A673 (cell line): ENCODE measurements at regions not wholly inside any gene's neighbourhood (a gene's known extent, or its start where the extent isn't known, plus 50 kb on each side); places are given as distances from the start of the nearest gene placed in this dataset.
"Not testable (repeated sequence)": the region's sequence is repeated elsewhere in the genome, so short reads cannot be mapped to it uniquely, and the experiment has no call there.

Experiments
- BruUV-seq: library from RNA; stranded (reverse); fragments of 400-500 nt; replicated peaks from 2 replicates; lab custom pipeline; 2021; lab: Mats Ljungman, UMichigan
- CTCF ChIA-PET: fragments of 300-600 bp; sonication (Branson Sonifier 250); formaldehyde crosslinking; loops from one replicate; lab custom pipeline; 2022; ENCODE audit warnings: antibody characterized with exemption; lab: Charles Lee
- POLR2A ChIA-PET: fragments of 300-600 bp; sonication (Branson Sonifier 250); formaldehyde crosslinking; loops from one replicate; lab custom pipeline; 2022; ENCODE audit warnings: antibody characterized with exemption; ENCODE audit not compliant: low non-redundant PET; lab: Charles Lee
- DNase-seq: peaks from one replicate; pipeline ENCODE4 v3.0.0-alpha.2; 2015; ENCODE audit warnings: low spot score
- H3K27ac ChIP-seq: fragments of 200-600 bp; sonication (generic); 2 replicates; pipeline ENCODE4 v1.5.1; 2016; ENCODE audit warnings: mixed run types, low read depth, mild to moderate bottlenecking, mixed read lengths, antibody characterized with exemption, low read length; ENCODE audit not compliant: poor library complexity, severe bottlenecking
- H3K27me3 ChIP-seq: fragments of 200-600 bp; sonication (generic); replicated peaks from 2 replicates; pipeline ENCODE4 v1.6.1; 2017; ENCODE audit warnings: mixed run types, low read depth, mild to moderate bottlenecking, mixed read lengths, antibody characterized with exemption, low read length; ENCODE audit not compliant: insufficient read depth, poor library complexity
- H3K36me3 ChIP-seq: fragments of 200-600 bp; sonication (generic); 2 replicates; pipeline ENCODE4 v1.6.1; 2016; ENCODE audit warnings: mixed run types, mild to moderate bottlenecking, mixed read lengths, antibody characterized with exemption, low read length; ENCODE audit not compliant: insufficient read depth, poor library complexity, severe bottlenecking
- H3K4me1 ChIP-seq: fragments of 200-600 bp; sonication (generic); 2 replicates; pipeline ENCODE4 v1.6.1; 2017; ENCODE audit warnings: mixed run types, mild to moderate bottlenecking, mixed read lengths, antibody characterized with exemption, low read length; ENCODE audit not compliant: insufficient read depth, poor library complexity, severe bottlenecking
- H3K4me3 ChIP-seq: fragments of 200-600 bp; sonication (generic); 2 replicates; pipeline ENCODE4 v1.5.1; 2016; ENCODE audit warnings: low read depth, mixed run types, mild to moderate bottlenecking, mixed read lengths, low read length; ENCODE audit not compliant: poor library complexity, severe bottlenecking
- H3K9me3 ChIP-seq: fragments of 200-600 bp; sonication (generic); 2 replicates; pipeline ENCODE4 v1.6.1; 2016; ENCODE audit warnings: mixed run types, low read depth, mild to moderate bottlenecking, mixed read lengths, antibody characterized with exemption, low read length; ENCODE audit not compliant: poor library complexity, severe bottlenecking
- intact Hi-C: fragments of 100-400 bp; cut with micrococcal nuclease; formaldehyde crosslinking; loops from one replicate; pipeline ENCODE4 v1.10.0; 2022; ENCODE audit not compliant: unreplicated experiment

GRCh38 chr9:64101504-64101903 lies 1183.5 kb downstream of the FOXD4L5 start:
- not testable (repeated sequence) for BruUV-seq, H3K36me3 ChIP-seq, H3K27me3 ChIP-seq

GRCh38 chr9:64100571-64101155 lies 1184.3 kb downstream of the FOXD4L5 start:
- DNase-seq, H3K4me3 ChIP-seq, H3K27me3 ChIP-seq, BruUV-seq, POLR2A ChIA-PET, H3K36me3 ChIP-seq, H3K27ac ChIP-seq, H3K4me1 ChIP-seq, intact Hi-C loops, CTCF ChIA-PET, H3K9me3 ChIP-seq: not testable (repeated sequence)

More at GRCh38 chr9:64101504-64101903, 1183.5 kb downstream of the FOXD4L5 start:
- POLR2A ChIA-PET, H3K9me3 ChIP-seq, H3K4me3 ChIP-seq, H3K4me1 ChIP-seq, DNase-seq, intact Hi-C loops, CTCF ChIA-PET, H3K27ac ChIP-seq: not testable (repeated sequence)

- H3K9me3 ChIP-seq, H3K27me3 ChIP-seq, DNase-seq, POLR2A ChIA-PET, intact Hi-C loops, H3K27ac ChIP-seq, H3K4me3 ChIP-seq, H3K36me3 ChIP-seq, H3K4me1 ChIP-seq, BruUV-seq, CTCF ChIA-PET: not testable (repeated sequence)
These were observed 1199.0 kb downstream of the FOXD4L5 start for GRCh38 chr9:64085998-64086397.

GRCh38 chr9:64071358-64072253 lies 1213.4 kb downstream of the FOXD4L5 start:
- BruUV-seq, DNase-seq, H3K36me3 ChIP-seq, H3K27ac ChIP-seq, POLR2A ChIA-PET, CTCF ChIA-PET, intact Hi-C loops, H3K4me3 ChIP-seq, H3K9me3 ChIP-seq, H3K27me3 ChIP-seq, H3K4me1 ChIP-seq: not testable (repeated sequence)

GRCh38 chr9:64070611-64071357 lies 1214.2 kb downstream of the FOXD4L5 start:
- intact Hi-C loops, H3K9me3 ChIP-seq, BruUV-seq, CTCF ChIA-PET, H3K27me3 ChIP-seq, H3K4me3 ChIP-seq, H3K27ac ChIP-seq, H3K4me1 ChIP-seq, POLR2A ChIA-PET, H3K36me3 ChIP-seq, DNase-seq: not testable (repeated sequence)

GRCh38 chr9:64070083-64070482 lies 1214.9 kb downstream of the FOXD4L5 start:
- H3K4me3 ChIP-seq, H3K27me3 ChIP-seq, intact Hi-C loops, H3K27ac ChIP-seq, H3K36me3 ChIP-seq, BruUV-seq, DNase-seq, POLR2A ChIA-PET, CTCF ChIA-PET, H3K4me1 ChIP-seq, H3K9me3 ChIP-seq: not testable (repeated sequence)
